ENCODE measurements at regions not wholly inside any gene's neighbourhood (a gene's known extent, or its start where the extent isn't known, plus 50 kb on each side); places are given as distances from the start of the nearest gene placed in this dataset.

DNA sequence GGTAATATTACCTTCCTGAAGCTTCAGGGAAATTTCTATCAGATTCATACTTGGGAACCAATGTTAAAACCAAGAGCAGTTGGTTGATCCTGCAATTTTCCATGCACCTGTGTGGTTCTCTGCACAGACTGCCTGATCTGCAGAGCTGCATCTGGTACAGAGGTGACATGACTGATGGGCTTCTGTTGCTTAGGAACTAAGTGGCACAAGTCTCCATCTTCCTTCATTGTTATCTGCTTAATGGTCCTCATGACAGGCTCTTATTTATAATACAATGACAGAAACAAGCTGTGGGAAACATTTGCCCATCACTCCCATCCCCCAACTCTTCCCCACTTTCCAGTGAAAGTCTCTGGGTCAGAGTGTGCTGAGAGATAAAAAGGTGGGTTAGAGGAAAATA lies 799.1 kb downstream of the TAF11L14 start:
- DNase-seq = peak in 1 of 2 donors; percentile 30
- Histone ChIP-seq H3K27me3 (no peaks in the 10 kb centered on the region), H3K4me3 (no peak overlapping the region), H3K27ac (no peak overlapping the region), H3K36me3 (no peaks in the 10 kb centered on the region), H3K9me3 (peaks cover 0 to 3% (median 0%) of the 10 kb centered on the region in 4 donors), H3K4me1 (no peaks in the 10 kb centered on the region)
- intact Hi-C loops (cut with DNase I; ENCODE audit: low total_unique reads) = no loop called here
- TF ChIP-seq EP300 (IDR thresholded peaks at IDR 0.05) (no peak), POLR2A (IDR thresholded peaks at IDR 0.05) (no peak), CTCF (IDR thresholded peaks at IDR 0.05) (no peak), POLR2AphosphoS5 (IDR thresholded peaks at IDR 0.05) (no peak)

GRCh38 chr5:18438126-18438525 lies 803.9 kb downstream of the TAF11L14 start:
- Histone ChIP-seq H3K4me3 (no peak overlapping the region), H3K9me3 (no peaks in the 10 kb centered on the region), H3K36me3 (no peaks in the 10 kb centered on the region), H3K4me1 (no peaks in the 10 kb centered on the region), H3K27me3 (no peaks in the 10 kb centered on the region), H3K27ac (no peak overlapping the region)
- WGBS, 5 donors = 26 to 50% (median 41%) methylated on average over 1 of the region's 1 CpG
- no peak for DNase-seq
- intact Hi-C loops (cut with DNase I; ENCODE audit: low total_unique reads) = no loop called here
- no peak for TF ChIP-seq CTCF (IDR thresholded peaks at IDR 0.05)
- TF ChIP-seq POLR2AphosphoS5 (IDR thresholded peaks at IDR 0.05) = no peak
- no peak for TF ChIP-seq POLR2A (IDR thresholded peaks at IDR 0.05)
- no peak for TF ChIP-seq EP300 (IDR thresholded peaks at IDR 0.05)

DNA sequence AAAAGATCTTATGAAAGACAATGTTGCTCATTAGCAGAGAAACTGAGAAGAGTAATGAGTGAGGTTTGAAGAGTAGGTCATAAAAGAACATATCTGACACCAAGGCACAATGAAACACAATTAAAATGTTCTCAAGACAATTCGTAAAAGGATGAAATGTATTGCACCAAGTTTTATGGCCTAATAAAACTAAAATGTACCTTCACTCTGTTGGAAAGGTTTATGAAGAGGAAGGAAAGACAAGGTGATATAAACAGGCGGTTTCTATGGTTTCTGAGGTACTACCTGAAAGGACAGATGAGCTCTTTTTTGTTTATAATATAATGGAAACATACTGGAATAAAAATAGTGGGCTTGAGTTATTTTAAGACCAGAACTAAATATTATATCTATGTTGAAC lies 821.3 kb downstream of the TAF11L14 start:
- DNase-seq = no peak
- Histone ChIP-seq H3K27me3 (no peaks in the 10 kb centered on the region), H3K36me3 (no peaks in the 10 kb centered on the region), H3K4me3 (no peak overlapping the region), H3K4me1 (no peaks in the 10 kb centered on the region), H3K9me3 (peaks cover 0 to 4% (median 0%) of the 10 kb centered on the region in 4 donors), H3K27ac (no peak overlapping the region)
- WGBS, 5 donors = 48 to 77% (median 60%) methylated on average over 2 of the region's 2 CpGs
- intact Hi-C loops (cut with DNase I; ENCODE audit: low total_unique reads) = no loop called here
- no peak for TF ChIP-seq EP300 (IDR thresholded peaks at IDR 0.05)
- TF ChIP-seq POLR2A (IDR thresholded peaks at IDR 0.05) = no peak
- TF ChIP-seq POLR2AphosphoS5 (IDR thresholded peaks at IDR 0.05) = no peak
- no peak for TF ChIP-seq CTCF (IDR thresholded peaks at IDR 0.05)

DNA sequence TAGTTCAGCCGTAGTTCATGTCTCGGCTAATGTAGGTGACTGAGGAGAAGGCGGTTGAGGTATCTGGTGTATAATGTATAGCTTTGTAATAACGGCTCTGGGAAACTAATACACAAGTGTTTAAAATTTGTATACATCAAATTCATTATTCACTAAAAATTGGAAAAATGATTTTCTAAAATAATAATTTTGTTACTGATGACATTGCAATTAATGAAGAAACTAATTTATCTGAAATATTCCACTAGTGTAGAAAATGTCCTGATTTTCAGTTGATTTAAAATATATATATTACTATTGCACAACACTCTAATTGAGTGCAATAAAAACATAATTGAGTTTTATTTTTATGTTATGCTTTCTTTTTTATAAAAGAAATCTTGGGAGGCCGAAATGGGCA lies 823.0 kb downstream of the TAF11L14 start:
- no peak for TF ChIP-seq EP300 (IDR thresholded peaks at IDR 0.05)
- no peak for TF ChIP-seq CTCF (IDR thresholded peaks at IDR 0.05)
- TF ChIP-seq POLR2AphosphoS5 (IDR thresholded peaks at IDR 0.05) = no peak
- no peak for TF ChIP-seq POLR2A (IDR thresholded peaks at IDR 0.05)
- Histone ChIP-seq H3K27ac (no peak overlapping the region), H3K9me3 (peaks cover 0 to 4% (median 0%) of the 10 kb centered on the region in 4 donors), H3K4me1 (no peaks in the 10 kb centered on the region), H3K4me3 (no peak overlapping the region), H3K27me3 (no peaks in the 10 kb centered on the region), H3K36me3 (no peaks in the 10 kb centered on the region)
- intact Hi-C loops (cut with DNase I; ENCODE audit: low total_unique reads) = no loop called here
- no peak for DNase-seq
- 90 to 97% (median 92%) methylated on average over 5 of the region's 5 CpGs for WGBS, 5 donors
